Transverse colon (tissue), 4 donors: ENCODE measurements at regions not wholly inside any gene's neighbourhood (a gene's known extent, or its start where the extent isn't known, plus 50 kb on each side); places are given as distances from the start of the nearest gene placed in this dataset.

Source experiments
- DNase-seq: peaks from one replicate; pipeline ENCODE4 v3.0.0-alpha.2; 2019
- H3K27ac ChIP-seq, 4 donors: fragments of 200-600 bp; sonication (generic); 2 replicates each; pipeline ENCODE4 v1.5.1; 2016 to 2018; ENCODE audit warnings: inconsistent platforms in 4 of 4
- H3K27me3 ChIP-seq: fragments of 200-600 bp; sonication (generic); 2 replicates; pipeline ENCODE4 v1.5.1; 2017; ENCODE audit warnings: inconsistent platforms
- H3K36me3 ChIP-seq, 4 donors: fragments of 200-600 bp; sonication (generic); 2 replicates each; pipeline ENCODE4 v1.5.1; 2017 to 2019; ENCODE audit warnings: inconsistent platforms in 4 of 4
- H3K4me1 ChIP-seq, 4 donors: fragments of 200-600 bp; sonication (generic); 2 replicates each; pipeline ENCODE4 v1.5.1; 2017 to 2020; ENCODE audit warnings: inconsistent platforms in 4 of 4
- H3K4me3 ChIP-seq, 4 donors: fragments of 200-600 bp; sonication (generic); 1 replicate in 1 of 4; 2 replicates in 3 of 4; pipeline versions ENCODE4 v1.5.1 to v1.6.1; 2017 to 2019; ENCODE audit warnings: inconsistent platforms in 4 of 4
- H3K9me3 ChIP-seq, 2 donors: fragments of 200-600 bp; sonication (generic); 2 replicates each; pipeline ENCODE4 v1.5.1; 2017 to 2019; ENCODE audit warnings: inconsistent platforms in 2 of 2
- EP300 ChIP-seq: sonication (generic); formaldehyde crosslinking; IDR thresholded peaks from one replicate; pipeline ENCODE4 v1.6.1; 2017; ENCODE audit warnings: antibody characterized with exemption, low read depth
- POLR2A ChIP-seq: fragments of 450-650 bp; IDR thresholded peaks from one replicate; pipeline ENCODE4 v1.6.1; 2016; ENCODE audit warnings: antibody characterized with exemption, mild to moderate bottlenecking, moderate library complexity
- POLR2AphosphoS5 ChIP-seq, 3 donors: sonication (generic); formaldehyde crosslinking; IDR thresholded peaks; one replicate each; pipeline ENCODE4 v1.6.1; 2016; ENCODE audit warnings: antibody characterized with exemption in 3 of 3
- WGBS, 2 donors: methylation state at CpG; one replicate each; pipeline ENCODE4 v1.1.5; 2018; ENCODE audit warnings: low coverage in 1 of 2; 5-methylcytosine and 5-hydroxymethylcytosine counted together
- in situ Hi-C, 4 donors: fragments of 200-750 bp; cut with MboI; loops; one replicate each; pipeline versions ENCODE4 v1.15.0 to v1.15.1; 2017; ENCODE audit warnings: low sequenced_read_pairs in 3 of 4, low pct_ligation_motif_present in 1 of 4, low pct_unique_long_range_greater_than_20kb in 1 of 4
- intact Hi-C: fragments of 100-400 bp; cut with DNase I; formaldehyde crosslinking; loops from one replicate; pipeline ENCODE4 v1.15.1; 2023; ENCODE audit warnings: low total_unique reads
- TF ChIP-seq, protein P1 (sequence below), 5 experiments: fragments of 200-600 bp in 3 of 5; fragments of 450-650 bp in 2 of 5; sonication (generic) in 3 of 5; IDR thresholded peaks; 1 replicate in 2 of 5; 2 replicates in 3 of 5; pipeline ENCODE4 v1.5.1; 2016 to 2017; ENCODE audit warnings: antibody characterized with exemption in 5 of 5, inconsistent platforms in 3 of 5, mild to moderate bottlenecking in 2 of 5, moderate library complexity in 1 of 5

DNA sequence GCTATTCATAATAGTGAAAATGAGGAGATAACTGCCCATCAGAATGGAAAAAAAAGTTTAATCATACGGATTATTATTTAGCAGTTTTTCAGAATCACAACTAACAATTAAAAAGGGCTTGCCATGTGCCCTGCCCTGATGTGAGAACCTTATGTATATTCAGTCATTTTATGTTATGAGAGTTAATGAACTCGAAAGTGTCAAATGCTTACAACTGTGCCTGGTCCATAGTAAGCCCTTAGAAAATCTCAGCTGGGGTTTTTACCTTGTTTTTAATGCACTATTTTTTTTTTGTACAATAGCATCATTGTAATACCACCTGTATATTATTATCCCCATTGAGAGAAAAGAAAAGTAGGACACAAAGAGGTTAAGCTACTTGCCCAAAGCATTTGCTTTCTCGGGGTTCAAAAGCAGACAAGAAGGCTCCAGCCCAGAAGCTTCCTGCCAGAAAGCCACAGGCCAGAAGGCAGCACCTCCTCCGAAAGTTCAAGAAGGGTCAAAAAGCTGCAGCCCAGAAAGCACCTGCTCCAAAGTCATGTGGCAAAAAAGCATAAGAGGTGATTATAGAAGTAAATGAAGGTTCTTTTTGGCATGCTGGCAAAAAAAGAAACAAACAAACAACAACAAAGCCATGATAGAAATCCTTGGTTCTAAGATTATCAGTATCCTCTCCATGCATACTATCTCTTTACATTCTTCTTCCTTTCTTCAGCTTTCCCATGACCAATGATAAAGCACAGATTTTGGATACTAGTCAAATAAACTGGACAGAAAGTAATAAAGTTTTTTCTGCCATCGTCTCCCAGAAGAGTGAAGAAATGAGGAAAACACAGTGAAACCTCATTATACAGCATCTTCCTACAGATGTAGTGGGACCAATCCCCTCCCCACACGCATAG lies 59.1 kb upstream of the NAP1L1 start:
- peak; percentile 12 for DNase-seq

DNA sequence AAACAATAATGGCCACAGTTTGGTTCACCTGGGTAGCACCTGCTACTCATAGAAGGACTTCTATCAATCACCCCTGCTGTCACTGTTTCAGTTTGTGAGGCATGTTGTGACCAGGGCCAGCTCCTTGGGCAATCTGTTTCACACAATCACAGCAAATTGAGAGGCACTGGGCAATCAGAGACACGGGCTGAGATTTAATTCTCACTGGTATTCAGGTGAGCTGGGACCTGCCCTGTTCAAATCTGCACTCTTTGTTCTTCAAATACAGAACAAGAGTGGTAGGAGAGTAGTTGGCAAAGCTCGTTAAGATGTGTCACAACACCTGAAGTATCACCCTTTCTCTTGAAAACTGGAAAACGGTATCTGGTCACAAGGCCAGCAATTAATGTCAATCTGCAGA lies 57.8 kb upstream of the NAP1L1 start:
- Histone ChIP-seq H3K36me3 (no peaks in the 10 kb centered on the region), H3K4me1 (no peaks in the 10 kb centered on the region), H3K27me3 (no peaks in the 10 kb centered on the region), H3K27ac (no peak overlapping the region), H3K9me3 (no peaks in the 10 kb centered on the region), H3K4me3 (no peak overlapping the region)
- 75 to 79% methylated on average over 2 to 3 of the region's 3 CpGs for WGBS, 2 donors
- DNase-seq = no peak
- TF ChIP-seq POLR2AphosphoS5 (IDR thresholded peaks at IDR 0.05) (no peak), POLR2A (no peak), EP300 (no peak)
- TF ChIP-seq, protein P1, sequence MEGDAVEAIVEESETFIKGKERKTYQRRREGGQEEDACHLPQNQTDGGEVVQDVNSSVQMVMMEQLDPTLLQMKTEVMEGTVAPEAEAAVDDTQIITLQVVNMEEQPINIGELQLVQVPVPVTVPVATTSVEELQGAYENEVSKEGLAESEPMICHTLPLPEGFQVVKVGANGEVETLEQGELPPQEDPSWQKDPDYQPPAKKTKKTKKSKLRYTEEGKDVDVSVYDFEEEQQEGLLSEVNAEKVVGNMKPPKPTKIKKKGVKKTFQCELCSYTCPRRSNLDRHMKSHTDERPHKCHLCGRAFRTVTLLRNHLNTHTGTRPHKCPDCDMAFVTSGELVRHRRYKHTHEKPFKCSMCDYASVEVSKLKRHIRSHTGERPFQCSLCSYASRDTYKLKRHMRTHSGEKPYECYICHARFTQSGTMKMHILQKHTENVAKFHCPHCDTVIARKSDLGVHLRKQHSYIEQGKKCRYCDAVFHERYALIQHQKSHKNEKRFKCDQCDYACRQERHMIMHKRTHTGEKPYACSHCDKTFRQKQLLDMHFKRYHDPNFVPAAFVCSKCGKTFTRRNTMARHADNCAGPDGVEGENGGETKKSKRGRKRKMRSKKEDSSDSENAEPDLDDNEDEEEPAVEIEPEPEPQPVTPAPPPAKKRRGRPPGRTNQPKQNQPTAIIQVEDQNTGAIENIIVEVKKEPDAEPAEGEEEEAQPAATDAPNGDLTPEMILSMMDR (IDR thresholded peaks at IDR 0.05) = no peak
- in situ Hi-C loops (no loop called here), intact Hi-C loops (no loop called here)

More for the DNA sequence above, 59.1 kb upstream of the NAP1L1 start:
- intact Hi-C loops = no loop called here
- 45 to 49% methylated on average over 5 to 6 of the region's 6 CpGs for WGBS, 2 donors
- TF ChIP-seq, protein P1 (IDR thresholded peaks at IDR 0.05) = no peak
- TF ChIP-seq EP300 (no peak), POLR2AphosphoS5 (IDR thresholded peaks at IDR 0.05) (no peak), POLR2A (no peak)
- Histone ChIP-seq H3K9me3 (no peaks in the 10 kb centered on the region), H3K4me1 (no peaks in the 10 kb centered on the region), H3K27ac (no peak overlapping the region), H3K27me3 (no peaks in the 10 kb centered on the region), H3K4me3 (no peak overlapping the region), H3K36me3 (no peaks in the 10 kb centered on the region)
- in situ Hi-C loops = no loop called here

DNA sequence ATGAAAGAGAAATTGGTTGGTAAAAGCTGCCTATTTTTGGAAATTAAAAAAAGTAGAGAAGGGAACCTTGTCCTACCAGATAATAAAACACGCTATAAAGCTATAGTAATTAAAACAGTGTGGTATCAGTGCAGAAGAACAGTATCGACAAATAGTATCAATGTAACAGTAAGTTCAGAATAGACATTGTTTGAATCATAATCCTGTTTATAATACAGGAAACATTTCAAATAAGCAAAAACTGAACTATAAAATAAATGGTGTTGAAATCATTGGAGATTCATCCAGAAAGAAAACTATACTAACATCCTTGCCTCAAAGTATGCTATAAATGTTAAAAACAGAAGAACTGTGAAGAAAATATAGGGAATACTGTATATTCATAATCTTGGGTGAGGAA lies 54.2 kb upstream of the NAP1L1 start:
- no peaks in the 10 kb centered on the region for H3K36me3 ChIP-seq
- TF ChIP-seq POLR2A = no peak
- no peak for TF ChIP-seq EP300
- no peak for TF ChIP-seq POLR2AphosphoS5 (IDR thresholded peaks at IDR 0.05)
- TF ChIP-seq, protein P1 (IDR thresholded peaks at IDR 0.05) = no peak
- 92 to 96% methylated on average over 2 of the region's 2 CpGs for WGBS, 2 donors
- no peaks in the 10 kb centered on the region for H3K9me3 ChIP-seq
- no peak for DNase-seq
- H3K4me1 ChIP-seq = no peaks in the 10 kb centered on the region
- no peak overlapping the region for H3K27ac ChIP-seq
- H3K27me3 ChIP-seq = no peaks in the 10 kb centered on the region
- in situ Hi-C loops (no loop called here), intact Hi-C loops (no loop called here)
- H3K4me3 ChIP-seq = no peak overlapping the region

DNA sequence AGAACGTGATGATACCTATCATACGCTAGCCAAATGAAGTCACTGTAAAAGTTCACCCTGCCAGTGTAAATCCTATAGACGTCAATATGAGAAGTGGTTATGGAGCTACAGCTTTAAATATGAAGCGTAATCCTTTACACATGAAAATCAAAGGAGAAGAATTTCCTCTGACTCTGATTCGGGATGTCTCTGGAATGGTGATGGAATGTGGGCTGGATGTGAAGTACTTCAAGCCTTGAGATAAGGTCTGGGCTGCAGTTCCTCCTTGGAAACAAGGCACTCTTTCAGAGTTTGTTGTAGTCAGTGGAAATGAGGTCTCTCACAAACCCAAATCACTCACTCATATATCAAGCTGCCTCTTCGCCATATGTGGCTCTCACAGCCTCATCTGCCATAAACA lies 53.1 kb upstream of the NAP1L1 start:
- in situ Hi-C loops = no loop called here

More for the DNA sequence above, 53.1 kb upstream of the NAP1L1 start:
- intact Hi-C loops = no loop called here
- Histone ChIP-seq H3K9me3 (no peaks in the 10 kb centered on the region), H3K4me1 (no peaks in the 10 kb centered on the region), H3K36me3 (no peaks in the 10 kb centered on the region), H3K27me3 (no peaks in the 10 kb centered on the region), H3K4me3 (no peak overlapping the region), H3K27ac (no peak overlapping the region)
- WGBS, 2 donors = 92% methylated on average over 6 of the region's 6 CpGs; no CpG with 5 or more reads in 1 of the 2 donors
- DNase-seq = no peak
- TF ChIP-seq EP300 = no peak
- TF ChIP-seq, protein P1 (IDR thresholded peaks at IDR 0.05) = no peak
